NCI-H69 (cell line): ENCODE measurements at regions not wholly inside any gene's neighbourhood (a gene's known extent, or its start where the extent isn't known, plus 50 kb on each side); places are given as distances from the start of the nearest gene placed in this dataset.
A peak's percentile ranks its signal among the peaks of the same experiment; 100 is the strongest.

Experiments
- DNase-seq: peaks from one replicate; lab custom pipeline; 2025; lab: John Stamatoyannopoulos, UW

DNA sequence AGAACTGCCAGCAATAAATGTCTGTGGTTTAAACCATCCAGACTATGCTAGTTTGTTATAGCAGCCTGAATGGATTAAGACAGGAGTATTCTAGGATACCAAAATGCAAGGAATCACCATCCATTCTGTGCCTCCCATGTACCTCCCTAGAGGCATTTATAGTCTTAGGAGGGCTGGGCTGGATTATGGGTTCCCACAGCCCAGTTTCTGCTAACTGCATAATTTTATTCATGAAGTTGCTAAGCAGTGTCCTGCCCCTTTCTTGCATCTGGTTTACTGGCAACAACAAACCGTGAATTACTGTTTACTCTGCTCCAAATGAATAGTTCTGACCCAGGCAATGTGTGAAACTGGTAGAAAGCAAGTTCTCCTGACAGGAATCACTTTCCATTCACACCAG is 67.1 kb upstream of the PRKX start:
- DNase-seq: peak; percentile 1

DNA sequence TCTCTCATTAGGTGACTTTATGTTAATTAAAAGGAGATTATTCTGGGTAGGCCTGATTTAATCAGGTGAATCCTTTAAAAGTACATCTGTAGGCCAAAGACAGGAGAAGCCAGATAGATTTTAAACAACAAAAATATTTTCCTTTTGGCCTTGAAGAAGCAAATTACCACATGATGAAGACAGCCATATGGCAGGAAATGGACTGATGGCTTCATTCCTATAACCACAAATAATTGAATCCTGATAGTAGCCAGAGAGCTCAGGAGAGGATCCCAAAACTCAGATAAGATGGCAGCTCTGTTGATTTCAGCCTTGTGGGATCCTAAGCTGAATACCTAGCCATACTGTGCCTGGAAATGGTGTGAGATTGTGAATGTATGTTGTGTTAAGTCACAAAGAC is 66.1 kb upstream of the PRKX start:
- DNase-seq: no peak

DNA sequence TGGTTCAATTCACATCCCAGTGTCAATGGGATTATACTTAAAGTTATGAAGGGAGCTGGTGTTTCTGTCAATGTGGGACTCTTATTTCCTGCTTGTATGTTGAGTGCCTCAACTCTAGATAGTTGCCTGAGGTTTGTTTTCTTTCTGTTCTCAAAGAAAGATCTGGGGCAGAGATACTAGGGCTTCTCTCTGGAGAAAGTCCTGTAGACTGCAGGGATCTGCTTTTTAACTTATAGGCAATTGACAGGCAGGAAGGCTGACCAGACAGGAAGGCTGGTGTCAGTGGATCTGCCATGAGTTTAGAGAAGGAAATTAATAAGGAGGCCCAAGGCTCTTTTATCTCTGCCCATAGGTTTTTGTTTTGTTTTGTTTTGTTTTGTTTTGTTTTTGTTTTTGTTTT is 64.0 kb upstream of the PRKX start:
- no peak for DNase-seq

DNA sequence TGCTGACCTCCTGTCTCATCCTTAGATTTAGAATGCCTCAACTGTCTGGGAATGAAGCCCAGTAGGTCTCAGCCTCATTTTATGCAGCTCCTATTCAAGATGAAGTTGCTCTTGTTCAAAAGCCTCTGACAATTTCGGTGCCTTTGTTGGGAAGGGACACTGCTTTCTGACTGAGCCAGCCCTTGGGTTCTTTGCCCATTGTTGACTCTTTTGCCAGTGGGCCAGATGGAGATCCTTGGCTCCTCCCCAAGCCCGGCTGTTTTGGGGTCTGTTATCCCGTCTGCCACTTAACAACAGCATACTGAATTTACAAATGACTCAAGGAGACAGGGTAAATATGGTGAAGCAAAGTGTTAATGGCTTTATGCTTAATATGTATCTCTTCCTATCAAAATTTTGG is 58.3 kb upstream of the PRKX start:
- DNase-seq: peak; percentile 2

DNA sequence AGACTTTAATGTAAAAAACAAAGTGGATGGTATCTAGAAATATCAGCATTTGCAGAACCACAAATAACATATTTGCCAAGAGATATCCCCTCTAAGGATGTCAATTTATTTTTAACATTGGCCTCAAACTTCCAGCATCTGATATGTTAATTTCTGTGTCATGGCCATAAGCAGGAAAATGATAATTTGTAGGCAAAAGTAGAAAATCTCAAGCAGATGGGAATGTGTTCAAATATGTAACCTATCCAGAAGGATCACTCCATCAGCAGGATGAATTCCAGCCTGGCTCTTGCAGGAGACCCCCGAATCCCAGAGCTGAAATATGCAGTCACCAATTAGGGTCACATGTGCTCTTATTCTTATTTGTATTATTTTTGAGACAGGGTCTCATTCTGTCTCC is 55.4 kb upstream of the PRKX start:
- no peak for DNase-seq
